Panc1 (cell line): ENCODE measurements at regions not wholly inside any gene's neighbourhood (a gene's known extent, or its start where the extent isn't known, plus 50 kb on each side); places are given as distances from the start of the nearest gene placed in this dataset.

Source experiments
- POLR2AphosphoS5 ChIP-seq: IDR thresholded peaks from 2 replicates; pipeline ENCODE4 v1.6.1; 2012; ENCODE audit warnings: mild to moderate bottlenecking, low read depth, low read length, moderate library complexity
- SIN3A ChIP-seq: IDR thresholded peaks from 2 replicates; pipeline ENCODE4 v1.6.1; 2012; ENCODE audit warnings: low read depth, mild to moderate bottlenecking, low read length, moderate library complexity, borderline replicate concordance; ENCODE audit not compliant: insufficient read depth
- TCF7L2 ChIP-seq: IDR thresholded peaks from 2 replicates; pipeline ENCODE4 v1.6.1; 2011; ENCODE audit warnings: mild to moderate bottlenecking, low read depth, low read length, inconsistent platforms
- TF ChIP-seq, protein P1 (sequence below): fragments of 450-650 bp; IDR thresholded peaks from 2 replicates; pipeline ENCODE4 v1.5.1; 2017; ENCODE audit warnings: mild to moderate bottlenecking
- TF ChIP-seq, protein P2 (sequence below), 2 experiments: IDR thresholded peaks; 2 replicates each; pipeline ENCODE4 v1.6.1; 2011 to 2012; ENCODE audit warnings: low read depth in 2 of 2, control low read depth in 1 of 2, low read length in 1 of 2, mild to moderate bottlenecking in 1 of 2, moderate library complexity in 1 of 2; ENCODE audit not compliant: insufficient read depth in 1 of 2

DNA sequence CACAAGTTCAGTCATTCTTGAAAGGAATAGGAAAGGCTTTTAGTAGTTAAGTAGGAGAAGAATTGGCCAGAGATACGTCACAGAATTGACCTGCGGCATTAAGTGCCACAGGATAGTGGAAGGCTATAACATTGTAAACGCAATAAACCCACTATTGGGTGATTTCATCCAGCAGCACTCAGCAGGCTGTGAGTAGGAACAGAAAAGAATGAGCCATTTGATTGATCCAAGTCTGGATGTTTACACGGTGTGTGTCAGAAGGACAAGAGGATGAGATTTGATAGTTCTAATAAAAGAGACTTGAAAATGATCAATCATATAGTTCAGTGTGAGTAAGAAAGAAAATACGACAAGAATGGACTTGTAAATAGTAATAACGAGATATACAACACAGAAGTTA lies 110.0 kb upstream of the MTAP start:
- TF ChIP-seq, protein P1, sequence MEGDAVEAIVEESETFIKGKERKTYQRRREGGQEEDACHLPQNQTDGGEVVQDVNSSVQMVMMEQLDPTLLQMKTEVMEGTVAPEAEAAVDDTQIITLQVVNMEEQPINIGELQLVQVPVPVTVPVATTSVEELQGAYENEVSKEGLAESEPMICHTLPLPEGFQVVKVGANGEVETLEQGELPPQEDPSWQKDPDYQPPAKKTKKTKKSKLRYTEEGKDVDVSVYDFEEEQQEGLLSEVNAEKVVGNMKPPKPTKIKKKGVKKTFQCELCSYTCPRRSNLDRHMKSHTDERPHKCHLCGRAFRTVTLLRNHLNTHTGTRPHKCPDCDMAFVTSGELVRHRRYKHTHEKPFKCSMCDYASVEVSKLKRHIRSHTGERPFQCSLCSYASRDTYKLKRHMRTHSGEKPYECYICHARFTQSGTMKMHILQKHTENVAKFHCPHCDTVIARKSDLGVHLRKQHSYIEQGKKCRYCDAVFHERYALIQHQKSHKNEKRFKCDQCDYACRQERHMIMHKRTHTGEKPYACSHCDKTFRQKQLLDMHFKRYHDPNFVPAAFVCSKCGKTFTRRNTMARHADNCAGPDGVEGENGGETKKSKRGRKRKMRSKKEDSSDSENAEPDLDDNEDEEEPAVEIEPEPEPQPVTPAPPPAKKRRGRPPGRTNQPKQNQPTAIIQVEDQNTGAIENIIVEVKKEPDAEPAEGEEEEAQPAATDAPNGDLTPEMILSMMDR: no peak
- TF ChIP-seq TCF7L2: no peak
- TF ChIP-seq, protein P2, sequence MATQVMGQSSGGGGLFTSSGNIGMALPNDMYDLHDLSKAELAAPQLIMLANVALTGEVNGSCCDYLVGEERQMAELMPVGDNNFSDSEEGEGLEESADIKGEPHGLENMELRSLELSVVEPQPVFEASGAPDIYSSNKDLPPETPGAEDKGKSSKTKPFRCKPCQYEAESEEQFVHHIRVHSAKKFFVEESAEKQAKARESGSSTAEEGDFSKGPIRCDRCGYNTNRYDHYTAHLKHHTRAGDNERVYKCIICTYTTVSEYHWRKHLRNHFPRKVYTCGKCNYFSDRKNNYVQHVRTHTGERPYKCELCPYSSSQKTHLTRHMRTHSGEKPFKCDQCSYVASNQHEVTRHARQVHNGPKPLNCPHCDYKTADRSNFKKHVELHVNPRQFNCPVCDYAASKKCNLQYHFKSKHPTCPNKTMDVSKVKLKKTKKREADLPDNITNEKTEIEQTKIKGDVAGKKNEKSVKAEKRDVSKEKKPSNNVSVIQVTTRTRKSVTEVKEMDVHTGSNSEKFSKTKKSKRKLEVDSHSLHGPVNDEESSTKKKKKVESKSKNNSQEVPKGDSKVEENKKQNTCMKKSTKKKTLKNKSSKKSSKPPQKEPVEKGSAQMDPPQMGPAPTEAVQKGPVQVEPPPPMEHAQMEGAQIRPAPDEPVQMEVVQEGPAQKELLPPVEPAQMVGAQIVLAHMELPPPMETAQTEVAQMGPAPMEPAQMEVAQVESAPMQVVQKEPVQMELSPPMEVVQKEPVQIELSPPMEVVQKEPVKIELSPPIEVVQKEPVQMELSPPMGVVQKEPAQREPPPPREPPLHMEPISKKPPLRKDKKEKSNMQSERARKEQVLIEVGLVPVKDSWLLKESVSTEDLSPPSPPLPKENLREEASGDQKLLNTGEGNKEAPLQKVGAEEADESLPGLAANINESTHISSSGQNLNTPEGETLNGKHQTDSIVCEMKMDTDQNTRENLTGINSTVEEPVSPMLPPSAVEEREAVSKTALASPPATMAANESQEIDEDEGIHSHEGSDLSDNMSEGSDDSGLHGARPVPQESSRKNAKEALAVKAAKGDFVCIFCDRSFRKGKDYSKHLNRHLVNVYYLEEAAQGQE (IDR thresholded peaks at IDR 0.05; ENCODE audit: insufficient read depth in 1 of 2, low read depth in 2 of 2, low read length in 1 of 2): no peak
- no peak for TF ChIP-seq POLR2AphosphoS5
- no peak for TF ChIP-seq SIN3A
